Fibroblast of skin of left quadriceps (primary cell): ENCODE measurements at regions not wholly inside any gene's neighbourhood (a gene's known extent, or its start where the extent isn't known, plus 50 kb on each side); places are given as distances from the start of the nearest gene placed in this dataset.
A peak's percentile ranks its signal among the peaks of the same experiment; 100 is the strongest.
"Not testable (repeated sequence)": the region's sequence is repeated elsewhere in the genome, so short reads cannot be mapped to it uniquely, and the experiment has no call there.

ENCODE experiments used
- DNase-seq, 2 experiments: peaks; one replicate each; pipeline ENCODE4 v3.0.0-alpha.2; 2013; ENCODE audit warnings: low read depth in 2 of 2

DNA sequence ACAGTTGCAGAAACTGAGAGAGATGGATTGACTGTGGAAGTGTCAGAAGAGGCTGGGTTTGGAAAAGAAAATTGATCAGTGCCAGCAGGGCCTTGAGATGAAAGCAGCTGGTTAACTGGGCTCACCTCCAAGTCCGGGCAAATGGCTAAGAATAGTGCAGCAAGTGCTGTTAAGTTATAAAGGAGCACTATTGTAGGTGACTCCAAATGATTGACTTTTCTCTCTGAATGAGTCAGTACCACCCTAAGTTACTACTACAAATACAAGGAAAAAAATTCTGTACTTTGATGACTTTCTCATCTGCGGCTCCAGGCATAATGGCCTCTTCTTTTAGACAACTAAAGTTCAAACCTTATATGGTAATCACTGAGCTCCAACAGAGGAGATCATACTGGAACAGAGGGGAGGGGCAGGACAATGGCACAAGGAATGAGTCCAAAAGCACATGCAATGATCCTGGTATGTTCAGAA, 733.4 kb upstream of the INTU start:
- peak; percentile 87 to 88 for DNase-seq

- no peak for DNase-seq
These were observed 726.3 kb upstream of the INTU start for GRCh38 chr4:126906466-126906865.

- DNase-seq, result no peak
These were observed 725.4 kb upstream of the INTU start for GRCh38 chr4:126907389-126907788.

DNA sequence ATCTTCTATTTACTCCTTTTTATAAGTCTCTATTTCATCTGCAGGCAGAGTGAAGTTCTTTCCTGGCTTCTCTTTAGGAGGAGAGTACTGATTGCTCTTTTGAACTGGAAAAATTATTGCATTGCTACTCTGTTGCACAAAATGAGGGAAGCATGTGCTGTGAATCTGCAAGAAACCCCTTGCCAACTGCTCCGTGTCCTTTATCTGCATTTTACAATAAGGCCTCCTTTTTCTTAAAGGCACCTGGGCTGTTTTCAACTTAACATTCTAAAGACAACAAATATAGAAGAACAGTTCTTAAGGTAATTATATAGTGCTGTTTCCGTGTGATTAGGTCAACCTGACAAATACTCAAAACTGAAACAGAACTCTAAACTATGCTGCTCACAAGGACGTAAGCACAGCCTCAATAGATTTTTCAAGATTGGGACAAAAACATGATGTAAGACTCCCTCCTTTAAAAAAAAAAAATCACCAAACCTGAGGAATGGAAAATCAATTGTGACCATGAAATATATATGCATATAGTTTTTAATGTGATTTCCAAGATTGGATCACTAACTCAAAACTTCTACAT, 716.6 kb upstream of the INTU start:
- peak; percentile 17 to 20 for DNase-seq

DNA sequence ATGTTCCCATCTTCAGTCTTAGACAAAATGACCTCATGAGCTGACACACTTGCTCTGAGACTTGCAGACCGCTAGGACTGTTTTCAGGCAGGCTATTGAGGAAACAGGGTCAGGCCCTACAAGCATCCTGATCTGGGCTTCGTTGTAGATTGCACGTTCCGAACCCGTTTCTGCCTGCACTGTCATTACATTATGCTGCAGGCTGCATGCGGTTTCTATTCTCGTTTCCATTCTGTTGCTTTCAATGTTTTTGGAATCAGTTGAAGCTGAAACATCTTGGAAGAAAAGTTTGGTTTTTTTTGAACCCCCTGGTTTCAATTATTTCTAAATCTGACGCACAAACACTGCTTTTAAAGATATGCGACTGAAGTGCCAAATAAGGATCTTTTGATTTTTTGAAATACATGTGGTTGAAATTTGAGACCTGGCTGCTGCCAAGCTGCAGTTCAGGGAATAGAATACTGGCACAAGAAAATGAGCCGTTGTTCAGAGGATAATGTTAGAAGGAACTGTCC, 716.1 kb upstream of the INTU start:
- DNase-seq, result peak; percentile 92

- DNase-seq, result not testable (repeated sequence)
These were observed 710.3 kb upstream of the INTU start for GRCh38 chr4:126922328-126922938.

DNA sequence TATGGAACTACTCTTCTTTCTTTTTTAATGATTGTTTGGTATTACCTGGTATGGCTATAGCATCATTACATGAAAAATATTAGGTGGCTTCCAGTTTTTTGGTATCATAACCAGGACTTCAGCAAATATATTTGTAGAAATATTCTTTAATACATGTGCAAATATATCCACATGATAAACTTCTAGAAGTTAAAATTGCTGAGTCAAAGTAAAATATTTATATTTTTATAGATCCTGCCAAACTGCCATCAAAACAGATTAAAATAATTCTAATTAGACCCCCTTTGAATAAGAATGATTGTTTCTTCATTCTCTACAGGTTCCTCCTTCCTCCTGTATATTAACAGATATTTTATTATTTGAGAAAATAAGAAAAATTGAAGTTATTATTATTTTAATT, 708.5 kb upstream of the INTU start:
- DNase-seq, result no peak

- not testable (repeated sequence) for DNase-seq
These were observed 702.7 kb upstream of the INTU start for GRCh38 chr4:126930059-126930458.

DNA sequence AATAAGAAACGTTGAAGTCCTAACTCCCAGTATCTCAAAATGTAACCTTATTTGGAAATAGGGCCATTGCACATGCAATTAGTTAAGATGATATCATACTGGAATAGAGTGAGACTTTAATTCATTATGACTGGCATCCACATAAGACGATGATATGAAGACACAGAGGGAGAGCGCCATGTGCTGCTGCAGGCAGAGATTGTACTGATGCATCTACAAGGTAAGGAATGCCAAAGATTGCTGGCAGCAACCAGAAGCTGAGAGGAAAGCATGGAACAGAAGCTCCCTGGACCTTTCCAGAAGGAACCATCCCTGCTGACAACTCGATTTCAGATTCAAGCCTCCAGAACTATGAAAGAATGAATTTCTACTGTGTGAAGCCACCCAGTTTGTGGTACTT, 697.0 kb upstream of the INTU start:
- DNase-seq, result no peak

DNA sequence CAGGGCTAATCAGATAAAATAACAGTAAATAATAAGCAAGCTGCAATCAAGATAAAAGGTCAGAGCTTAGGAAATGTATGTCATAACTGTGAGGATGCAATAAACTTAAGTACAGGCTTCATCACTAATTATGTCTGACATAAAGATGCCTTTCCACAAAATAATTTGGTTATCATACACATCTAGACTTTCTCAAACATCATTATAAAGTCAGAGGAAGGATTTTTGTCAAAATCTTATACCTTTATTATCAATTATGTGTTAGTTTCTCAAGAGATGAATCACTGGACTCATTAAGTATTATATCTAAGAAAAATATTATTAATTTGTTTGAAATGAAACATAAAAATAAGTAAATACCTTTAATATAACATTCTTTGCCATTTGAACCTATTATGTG, 695.4 kb upstream of the INTU start:
- DNase-seq, result no peak

- DNase-seq, result peak; percentile 29 to 32
These were observed 694.8 kb upstream of the INTU start for GRCh38 chr4:126937846-126938422.

DNA sequence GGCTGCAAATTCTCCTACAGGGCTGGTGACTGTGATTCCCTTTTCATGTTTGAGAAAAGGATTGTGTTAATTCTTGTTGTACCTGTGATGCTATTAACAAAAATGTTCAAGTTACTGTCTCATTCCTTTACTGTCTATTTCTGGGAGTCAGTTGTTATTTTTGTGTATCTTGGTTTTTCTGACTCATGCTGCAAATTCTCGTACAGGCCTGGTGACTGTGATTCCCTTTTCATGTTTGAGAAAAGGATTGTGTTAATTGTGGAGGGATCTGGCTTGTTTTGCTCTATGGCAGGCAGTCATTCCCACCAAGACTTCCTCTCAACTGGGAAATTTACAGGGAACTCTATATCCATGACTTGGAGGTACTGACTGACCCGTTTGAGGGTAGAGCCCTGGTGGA, 693.4 kb upstream of the INTU start:
- peak; percentile 65 to 68 for DNase-seq

DNA sequence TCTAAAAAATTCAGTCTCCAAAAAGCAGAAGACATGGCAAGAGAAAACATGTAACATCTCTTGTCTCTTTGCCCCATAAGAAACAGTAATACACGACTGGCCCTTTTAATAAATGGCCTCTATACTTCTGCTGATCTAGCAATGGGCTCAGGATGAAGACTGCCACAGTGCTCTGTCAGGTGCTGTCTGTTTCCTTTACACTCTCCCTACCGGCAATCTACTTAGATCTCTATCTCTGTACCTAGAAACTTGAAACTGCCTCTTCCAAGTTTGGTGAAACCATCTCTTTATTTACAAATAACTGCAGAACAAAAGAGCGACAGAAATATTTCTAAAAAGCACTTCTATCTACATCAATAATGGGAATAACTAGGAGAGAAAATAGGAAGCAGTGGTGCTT, 685.2 kb upstream of the INTU start:
- DNase-seq, result no peak

DNA sequence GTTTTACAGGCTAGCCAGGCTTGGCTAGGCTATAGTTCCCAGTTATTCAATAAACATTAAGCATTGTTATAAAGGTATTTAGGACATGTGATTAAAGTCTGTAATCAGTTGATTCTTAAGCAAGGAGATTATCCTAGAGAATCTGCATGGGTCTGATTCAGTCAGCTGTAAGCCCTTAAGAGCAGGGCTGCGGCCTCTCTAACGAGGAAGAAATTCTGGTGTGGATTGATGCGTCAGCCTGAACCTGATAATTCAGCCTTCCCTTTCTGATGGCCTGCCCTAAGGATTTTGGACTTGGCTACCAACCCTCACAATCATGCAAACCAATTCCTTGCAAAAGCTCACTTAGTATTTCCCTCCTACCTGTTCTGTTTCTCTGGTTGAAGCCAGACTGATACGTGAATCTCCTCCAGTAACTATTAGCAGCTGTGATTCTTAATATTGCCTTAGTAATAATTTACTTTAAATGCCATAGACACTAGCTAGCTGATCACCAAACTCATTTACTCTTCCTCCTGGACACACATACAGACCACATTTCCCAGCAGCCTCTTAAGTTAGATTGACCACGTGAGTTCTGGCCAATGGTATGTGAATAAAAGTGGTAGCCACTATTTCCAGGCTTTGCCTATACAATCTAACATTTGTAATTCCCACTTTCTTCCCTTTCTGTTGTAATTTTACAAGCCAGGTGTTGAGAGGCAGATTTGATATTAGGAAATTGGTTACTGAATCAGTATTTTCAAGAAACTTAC, 678.0 kb upstream of the INTU start:
- DNase-seq, result peak; percentile 29 to 33

DNA sequence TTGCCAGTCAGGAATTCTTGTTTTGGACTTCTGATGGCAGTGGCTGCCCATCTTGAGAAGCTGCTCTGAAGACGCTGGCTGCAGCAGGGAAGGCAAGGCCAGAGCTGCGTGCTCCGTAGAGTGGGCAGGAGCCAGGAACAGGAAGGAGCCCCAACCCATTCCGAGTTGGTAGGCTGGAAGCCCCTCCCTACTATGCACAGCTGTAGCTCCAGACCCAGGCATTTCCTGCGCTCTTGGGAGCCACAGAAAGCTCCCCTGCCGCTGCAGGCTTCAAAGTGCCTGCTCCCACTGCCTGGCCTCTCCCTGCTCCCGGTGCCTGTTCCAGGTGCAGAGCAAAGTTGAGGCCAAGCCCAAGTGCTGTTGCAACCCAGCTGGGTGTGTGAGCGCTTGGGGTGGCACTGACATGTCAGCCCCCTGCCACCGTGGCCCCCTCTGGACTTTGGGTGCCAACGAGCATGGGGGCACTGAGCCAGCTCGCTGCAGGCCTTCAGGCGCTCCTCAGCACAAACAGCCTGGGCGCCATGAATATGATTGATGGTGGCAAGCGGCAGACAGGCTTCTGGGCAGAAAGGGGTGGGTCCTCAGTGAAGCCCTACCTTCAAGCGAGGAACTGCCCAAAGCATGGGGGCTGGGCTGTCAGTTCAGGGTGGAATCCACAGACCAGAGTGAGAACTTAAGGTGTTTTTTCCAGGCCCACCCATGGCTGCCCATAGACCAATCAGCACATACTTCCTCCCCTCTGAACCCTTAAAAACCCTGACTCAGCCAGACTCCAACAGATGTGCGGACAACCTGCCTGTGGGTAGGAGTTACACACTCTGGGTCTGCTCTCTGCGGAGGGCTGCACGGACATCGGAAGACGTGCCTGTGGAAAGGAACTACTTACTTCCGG, 677.2 kb upstream of the INTU start:
- DNase-seq, result peak; percentile 29 to 33

- no peak for DNase-seq
These were observed 676.4 kb upstream of the INTU start for GRCh38 chr4:126956184-126956897.

GRCh38 chr4:126957556-126957955, 675.2 kb upstream of the INTU start:
- DNase-seq, result peak; percentile 30 to 35

GRCh38 chr4:126957987-126958386, 674.8 kb upstream of the INTU start:
- no peak for DNase-seq

- peak; percentile 25 to 30 for DNase-seq
These were observed 674.3 kb upstream of the INTU start for GRCh38 chr4:126958482-126958881.

GRCh38 chr4:126959056-126959745, 673.6 kb upstream of the INTU start:
- no peak for DNase-seq
